ENCODE measurements at regions not wholly inside any gene's neighbourhood (a gene's known extent, or its start where the extent isn't known, plus 50 kb on each side); places are given as distances from the start of the nearest gene placed in this dataset.
A peak's percentile ranks its signal among the peaks of the same experiment; 100 is the strongest.

GRCh38 chr18:7516266-7517117 is 50.6 kb upstream of the PTPRM start:
- ATAC-seq (replicated peaks) = peak; percentile 31
- no peaks in the 10 kb centered on the region for H3K9me3 Mint-ChIP-seq
- H3K36me3 Mint-ChIP-seq (ENCODE audit: low read depth) = no peaks in the 10 kb centered on the region
- no peaks in the 10 kb centered on the region for H3K4me1 Mint-ChIP-seq
- H3K27me3 Mint-ChIP-seq = no peaks in the 10 kb centered on the region
- H3K4me3 Mint-ChIP-seq = no peak overlapping the region
- H3K27ac Mint-ChIP-seq = no peak overlapping the region
